H9 (cell line): ENCODE measurements at regions not wholly inside any gene's neighbourhood (a gene's known extent, or its start where the extent isn't known, plus 50 kb on each side); places are given as distances from the start of the nearest gene placed in this dataset.

Experiments used
- DNase-seq: peaks from one replicate; pipeline ENCODE4 v3.0.0-alpha.2; 2017
- H2AFZ ChIP-seq: one replicate; pipeline ENCODE4 v1.6.1; 2013; ENCODE audit warnings: mild to moderate bottlenecking, low read length, control low read depth, moderate library complexity
- H2AK5ac ChIP-seq: 2 replicates; pipeline ENCODE4 v1.6.1; 2013; ENCODE audit warnings: low read length, control low read depth, mixed read lengths; ENCODE audit not compliant: insufficient read length
- H2BK120ac ChIP-seq: one replicate; pipeline ENCODE4 v1.6.1; 2013; ENCODE audit warnings: low read depth, mild to moderate bottlenecking, low read length, control low read depth, inconsistent platforms; ENCODE audit not compliant: poor library complexity, severe bottlenecking
- H2BK12ac ChIP-seq: 2 replicates; pipeline ENCODE4 v1.6.1; 2013; ENCODE audit warnings: low read length, control low read depth, mixed read lengths, low read depth; ENCODE audit not compliant: insufficient read length
- H2BK15ac ChIP-seq: 2 replicates; pipeline ENCODE4 v1.6.1; 2013; ENCODE audit warnings: low read depth, low read length, control low read depth
- H2BK20ac ChIP-seq: one replicate; pipeline ENCODE4 v1.6.1; 2013; ENCODE audit warnings: low read depth, mild to moderate bottlenecking, low read length, control low read depth, inconsistent platforms; ENCODE audit not compliant: poor library complexity, severe bottlenecking
- H2BK5ac ChIP-seq: 2 replicates; pipeline ENCODE4 v1.6.1; 2013; ENCODE audit warnings: low read length, control low read depth, mixed read lengths; ENCODE audit not compliant: insufficient read length
- H3K14ac ChIP-seq: 2 replicates; pipeline ENCODE4 v1.6.1; 2013; ENCODE audit warnings: low read length, control low read depth; ENCODE audit not compliant: insufficient read depth
- H3K18ac ChIP-seq: 2 replicates; pipeline ENCODE4 v1.6.1; 2013; ENCODE audit warnings: low read depth, mild to moderate bottlenecking, mixed read lengths, low read length, control low read depth; ENCODE audit not compliant: insufficient read length
- H3K23ac ChIP-seq: 2 replicates; pipeline ENCODE4 v1.6.1; 2013; ENCODE audit warnings: low read length, control low read depth, mixed read lengths, low read depth; ENCODE audit not compliant: insufficient read length
- H3K23me2 ChIP-seq: 2 replicates; pipeline ENCODE4 v1.6.1; 2013; ENCODE audit warnings: low read depth, mild to moderate bottlenecking, mixed read lengths, low read length, control low read depth; ENCODE audit not compliant: insufficient read length, poor library complexity, severe bottlenecking
- H3K27ac ChIP-seq: 2 replicates; pipeline ENCODE4 v1.5.1; 2013; ENCODE audit warnings: low read length, control low read depth, mixed read lengths, low read depth; ENCODE audit not compliant: insufficient read length
- H3K27me3 ChIP-seq: 2 replicates; pipeline ENCODE4 v1.6.1; 2013; ENCODE audit warnings: low read length, control low read depth, inconsistent platforms; ENCODE audit not compliant: insufficient read depth
- H3K4ac ChIP-seq: 2 replicates; pipeline ENCODE4 v1.6.1; 2013; ENCODE audit warnings: low read depth, mild to moderate bottlenecking, control low read depth, inconsistent platforms, low read length, moderate library complexity
- H3K4me1 ChIP-seq: 2 replicates; pipeline ENCODE4 v1.6.1; 2013; ENCODE audit warnings: low read length, control low read depth, inconsistent platforms; ENCODE audit not compliant: insufficient read depth
- H3K4me2 ChIP-seq: 2 replicates; pipeline ENCODE4 v1.6.1; 2013; ENCODE audit warnings: low read length, control low read depth, mixed read lengths; ENCODE audit not compliant: insufficient read length, insufficient read depth
- H3K56ac ChIP-seq: 2 replicates; pipeline ENCODE4 v1.6.1; 2013; ENCODE audit warnings: low read depth, mild to moderate bottlenecking, mixed read lengths, low read length, control low read depth; ENCODE audit not compliant: insufficient read length
- H3K79me1 ChIP-seq: 2 replicates; pipeline ENCODE4 v1.6.1; 2013; ENCODE audit warnings: low read depth, mild to moderate bottlenecking, moderate library complexity, low read length, control low read depth, inconsistent platforms; ENCODE audit not compliant: insufficient read depth, poor library complexity, severe bottlenecking
- H3K79me2 ChIP-seq: 2 replicates; pipeline ENCODE4 v1.6.1; 2013; ENCODE audit warnings: low read length, control low read depth, inconsistent platforms; ENCODE audit not compliant: insufficient read depth
- H3K9ac ChIP-seq: 2 replicates; pipeline ENCODE4 v1.6.1; 2013; ENCODE audit warnings: low read length, control low read depth, mixed read lengths; ENCODE audit not compliant: insufficient read length; ENCODE audit errors: extremely low read depth
- H3K9me3 ChIP-seq: one replicate; pipeline ENCODE4 v1.6.1; 2013; ENCODE audit warnings: low read depth, low read length, inconsistent platforms; ENCODE audit not compliant: control insufficient read depth
- H3T11ph ChIP-seq: one replicate; pipeline ENCODE4 v1.6.1; 2013; ENCODE audit warnings: mild to moderate bottlenecking, low read length, control low read depth, inconsistent platforms
- H4K20me1 ChIP-seq: one replicate; pipeline ENCODE4 v1.6.1; 2013; ENCODE audit not compliant: control insufficient read depth, insufficient read length, insufficient read depth
- H4K5ac ChIP-seq: 2 replicates; pipeline ENCODE4 v1.6.1; 2013; ENCODE audit warnings: low read depth, mild to moderate bottlenecking, mixed read lengths, low read length, control low read depth; ENCODE audit not compliant: insufficient read length
- H4K8ac ChIP-seq: replicated peaks from 2 replicates; pipeline ENCODE4 v1.6.1; 2013; ENCODE audit warnings: low read length, control low read depth, mixed read lengths, low read depth; ENCODE audit not compliant: insufficient read length
- H4K91ac ChIP-seq: 2 replicates; pipeline ENCODE4 v1.6.1; 2013; ENCODE audit warnings: low read depth, mild to moderate bottlenecking, moderate library complexity, mixed read lengths, low read length, control low read depth; ENCODE audit not compliant: insufficient read length
- H3K27ac Mint-ChIP-seq, 3 experiments: 2 replicates in 2 of 3; 3 replicates in 1 of 3; pipeline ENCODE4 v1.8.0; 2020 to 2021; ENCODE audit warnings: mixed read lengths in 3 of 3, mild to moderate bottlenecking in 1 of 3, moderate library complexity in 1 of 3
- H3K27me3 Mint-ChIP-seq: 2 replicates; pipeline ENCODE4 v1.8.0; 2021; ENCODE audit warnings: low read depth, mild to moderate bottlenecking, moderate library complexity, mixed read lengths
- H3K36me3 Mint-ChIP-seq, 3 experiments: 2 replicates in 2 of 3; 3 replicates in 1 of 3; pipeline ENCODE4 v1.8.0; 2020 to 2021; ENCODE audit warnings: low read depth in 3 of 3, mixed read lengths in 3 of 3; ENCODE audit not compliant: insufficient read depth in 1 of 3
- H3K4me1 Mint-ChIP-seq, 2 experiments: 2 replicates each; pipeline ENCODE4 v1.8.0; 2020; ENCODE audit warnings: mixed read lengths in 2 of 2
- H3K4me3 Mint-ChIP-seq, 2 experiments: 2 replicates in 1 of 2; 3 replicates in 1 of 2; pipeline ENCODE4 v1.8.0; 2020 to 2021; ENCODE audit warnings: mild to moderate bottlenecking in 2 of 2, mixed read lengths in 2 of 2, moderate library complexity in 1 of 2
- H3K9me3 Mint-ChIP-seq, 2 experiments: 2 replicates in 1 of 2; 3 replicates in 1 of 2; pipeline ENCODE4 v1.8.0; 2020; ENCODE audit warnings: mild to moderate bottlenecking in 2 of 2, mixed read lengths in 2 of 2, moderate library complexity in 1 of 2
- WGBS: extraction: QIAGEN DNeasy Blood & Tissue Kit; methylation state at CpG from one replicate; pipeline ENCODE4 v1.1.7; 2013; ENCODE audit warnings: missing lambda C conversion rate, low lambda C conversion rate, mixed read lengths; ENCODE audit not compliant: insufficient read length; ENCODE audit errors: extremely low coverage; 5-methylcytosine and 5-hydroxymethylcytosine counted together
- TF ChIP-seq, protein P1 (sequence below): fragments of 200-600 bp; sonication (generic); conservative IDR thresholded peaks from 3 replicates; pipeline ENCODE4 v1.8.0; 2021; ENCODE audit warnings: antibody characterized with exemption, mild to moderate bottlenecking

DNA sequence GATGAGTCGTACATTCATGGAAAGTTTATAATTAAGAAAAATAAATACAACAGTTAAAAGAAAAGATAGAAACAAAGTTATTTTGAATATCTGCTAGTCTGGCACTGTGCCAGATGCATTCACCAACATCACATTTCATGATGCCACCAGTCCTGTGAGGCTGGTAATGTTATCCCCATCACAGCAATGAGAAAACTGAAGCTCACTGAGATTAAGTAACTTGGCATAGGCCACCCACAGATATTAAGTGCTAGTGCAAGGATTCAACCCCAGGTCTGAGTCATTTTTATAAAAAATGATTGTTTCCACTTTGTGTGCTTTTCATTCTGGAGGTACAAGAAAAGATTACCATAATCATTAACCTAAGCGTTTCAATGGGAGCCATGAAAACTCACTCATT, 65.0 kb upstream of the IL15 start:
- no peaks in the 10 kb centered on the region for H3K23me2 ChIP-seq
- no peak overlapping the region for H2AK5ac ChIP-seq
- no peak overlapping the region for H2BK12ac ChIP-seq
- H3K4me3 Mint-ChIP-seq, result no peak overlapping the region
- H3K4me1 ChIP-seq, result no peaks in the 10 kb centered on the region; the same call in 1 of the 2 replicates
- no peak overlapping the region for H3K14ac ChIP-seq
- H3T11ph ChIP-seq, result no peak overlapping the region
- H3K18ac ChIP-seq, result no peak overlapping the region
- H3K27ac Mint-ChIP-seq, result no peak overlapping the region
- no peaks in the 10 kb centered on the region for H3K79me1 ChIP-seq
- no peak overlapping the region for H3K27ac ChIP-seq
- H4K91ac ChIP-seq, result no peak overlapping the region
- H4K8ac ChIP-seq, result no peak overlapping the region
- H3K4me2 ChIP-seq, result no peak overlapping the region
- no peaks in the 10 kb centered on the region for H4K20me1 ChIP-seq
- H2AFZ ChIP-seq, result no peak overlapping the region
- no peaks in the 10 kb centered on the region for H3K9me3 ChIP-seq
- DNase-seq, result no peak
- no peaks in the 10 kb centered on the region for H3K9me3 Mint-ChIP-seq
- no peaks in the 10 kb centered on the region for H3K36me3 Mint-ChIP-seq
- WGBS, result no CpG with 5 or more reads among the region's 2 CpGs
- H2BK15ac ChIP-seq, result no peak overlapping the region
- H3K4me1 Mint-ChIP-seq, result no peaks in the 10 kb centered on the region; a peak in 1 of 4 replicates
- no peak overlapping the region for H4K5ac ChIP-seq
- no peak overlapping the region for H3K56ac ChIP-seq
- H3K79me2 ChIP-seq, result no peaks in the 10 kb centered on the region
- H3K4ac ChIP-seq, result no peak overlapping the region
- no peak overlapping the region for H2BK20ac ChIP-seq
- no peak overlapping the region for H3K9ac ChIP-seq
- H3K27me3 Mint-ChIP-seq, result no peaks in the 10 kb centered on the region
- H2BK120ac ChIP-seq, result no peak overlapping the region
- H3K23ac ChIP-seq, result no peak overlapping the region
- TF ChIP-seq, protein P1, sequence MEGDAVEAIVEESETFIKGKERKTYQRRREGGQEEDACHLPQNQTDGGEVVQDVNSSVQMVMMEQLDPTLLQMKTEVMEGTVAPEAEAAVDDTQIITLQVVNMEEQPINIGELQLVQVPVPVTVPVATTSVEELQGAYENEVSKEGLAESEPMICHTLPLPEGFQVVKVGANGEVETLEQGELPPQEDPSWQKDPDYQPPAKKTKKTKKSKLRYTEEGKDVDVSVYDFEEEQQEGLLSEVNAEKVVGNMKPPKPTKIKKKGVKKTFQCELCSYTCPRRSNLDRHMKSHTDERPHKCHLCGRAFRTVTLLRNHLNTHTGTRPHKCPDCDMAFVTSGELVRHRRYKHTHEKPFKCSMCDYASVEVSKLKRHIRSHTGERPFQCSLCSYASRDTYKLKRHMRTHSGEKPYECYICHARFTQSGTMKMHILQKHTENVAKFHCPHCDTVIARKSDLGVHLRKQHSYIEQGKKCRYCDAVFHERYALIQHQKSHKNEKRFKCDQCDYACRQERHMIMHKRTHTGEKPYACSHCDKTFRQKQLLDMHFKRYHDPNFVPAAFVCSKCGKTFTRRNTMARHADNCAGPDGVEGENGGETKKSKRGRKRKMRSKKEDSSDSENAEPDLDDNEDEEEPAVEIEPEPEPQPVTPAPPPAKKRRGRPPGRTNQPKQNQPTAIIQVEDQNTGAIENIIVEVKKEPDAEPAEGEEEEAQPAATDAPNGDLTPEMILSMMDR, result no peak
- no peak overlapping the region for H2BK5ac ChIP-seq
- no peaks in the 10 kb centered on the region for H3K27me3 ChIP-seq
